ENCODE measurements at regions not wholly inside any gene's neighbourhood (a gene's known extent, or its start where the extent isn't known, plus 50 kb on each side); places are given as distances from the start of the nearest gene placed in this dataset.
A peak's percentile ranks its signal among the peaks of the same experiment; 100 is the strongest.

GRCh38 chr12:102633981-102634605 is 153.7 kb upstream of the IGF1 start:
- no peak for DNase-seq
- Mint-ChIP-seq H3K4me1 (ENCODE audit: low read depth, unreplicated experiment) (no peaks in the 10 kb centered on the region), H3K4me3 (ENCODE audit: low read depth, unreplicated experiment) (no peak overlapping the region), H3K27ac (ENCODE audit: unreplicated experiment) (no peak overlapping the region), H3K36me3 (ENCODE audit: insufficient read depth, unreplicated experiment) (no peaks in the 10 kb centered on the region), H3K9me3 (ENCODE audit: low read depth, unreplicated experiment) (no peaks in the 10 kb centered on the region), H3K27me3 (ENCODE audit: unreplicated experiment) (no peaks in the 10 kb centered on the region)
- intact Hi-C loops (cut with micrococcal nuclease; ENCODE audit: unreplicated experiment) = loop anchor here (5.0 to 10.0 kb wide), 2 partner anchors 72 to 149 kb away; partner anchors contain the start of gene IGF1
- TF ChIP-seq, protein P1, sequence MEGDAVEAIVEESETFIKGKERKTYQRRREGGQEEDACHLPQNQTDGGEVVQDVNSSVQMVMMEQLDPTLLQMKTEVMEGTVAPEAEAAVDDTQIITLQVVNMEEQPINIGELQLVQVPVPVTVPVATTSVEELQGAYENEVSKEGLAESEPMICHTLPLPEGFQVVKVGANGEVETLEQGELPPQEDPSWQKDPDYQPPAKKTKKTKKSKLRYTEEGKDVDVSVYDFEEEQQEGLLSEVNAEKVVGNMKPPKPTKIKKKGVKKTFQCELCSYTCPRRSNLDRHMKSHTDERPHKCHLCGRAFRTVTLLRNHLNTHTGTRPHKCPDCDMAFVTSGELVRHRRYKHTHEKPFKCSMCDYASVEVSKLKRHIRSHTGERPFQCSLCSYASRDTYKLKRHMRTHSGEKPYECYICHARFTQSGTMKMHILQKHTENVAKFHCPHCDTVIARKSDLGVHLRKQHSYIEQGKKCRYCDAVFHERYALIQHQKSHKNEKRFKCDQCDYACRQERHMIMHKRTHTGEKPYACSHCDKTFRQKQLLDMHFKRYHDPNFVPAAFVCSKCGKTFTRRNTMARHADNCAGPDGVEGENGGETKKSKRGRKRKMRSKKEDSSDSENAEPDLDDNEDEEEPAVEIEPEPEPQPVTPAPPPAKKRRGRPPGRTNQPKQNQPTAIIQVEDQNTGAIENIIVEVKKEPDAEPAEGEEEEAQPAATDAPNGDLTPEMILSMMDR (IDR thresholded peaks at IDR 0.05; ENCODE audit: unreplicated experiment) = no peak
- CTCF ChIA-PET = no interaction called here
- BruUV-seq (replicated peaks) = no TSS peak

GRCh38 chr12:102631274-102631673 is 150.9 kb upstream of the IGF1 start:
- BruUV-seq (replicated peaks) = no TSS peak
- H3K27ac Mint-ChIP-seq (ENCODE audit: unreplicated experiment) = no peak overlapping the region
- CTCF ChIA-PET = no interaction called here
- intact Hi-C loops (cut with micrococcal nuclease; ENCODE audit: unreplicated experiment) = loop anchor here (5.0 to 10.0 kb wide), 2 partner anchors 69 to 146 kb away; partner anchors contain the start of gene IGF1
- no peak overlapping the region for H3K4me3 Mint-ChIP-seq (ENCODE audit: low read depth, unreplicated experiment)
- peak; percentile 13 for DNase-seq
- H3K36me3 Mint-ChIP-seq (ENCODE audit: insufficient read depth, unreplicated experiment) = no peaks in the 10 kb centered on the region
- peaks cover 5% of the 10 kb centered on the region for H3K9me3 Mint-ChIP-seq (ENCODE audit: low read depth, unreplicated experiment)
- TF ChIP-seq, protein P1 (IDR thresholded peaks at IDR 0.05; ENCODE audit: unreplicated experiment) = no peak
- H3K4me1 Mint-ChIP-seq (ENCODE audit: low read depth, unreplicated experiment) = no peaks in the 10 kb centered on the region
- H3K27me3 Mint-ChIP-seq (ENCODE audit: unreplicated experiment) = no peaks in the 10 kb centered on the region

- DNase-seq = no peak
- BruUV-seq (replicated peaks) = no TSS peak
- Mint-ChIP-seq H3K27ac (ENCODE audit: unreplicated experiment) (no peak overlapping the region), H3K27me3 (ENCODE audit: unreplicated experiment) (no peaks in the 10 kb centered on the region), H3K4me3 (ENCODE audit: low read depth, unreplicated experiment) (no peak overlapping the region), H3K4me1 (ENCODE audit: low read depth, unreplicated experiment) (no peaks in the 10 kb centered on the region), H3K9me3 (ENCODE audit: low read depth, unreplicated experiment) (peaks cover 8% of the 10 kb centered on the region), H3K36me3 (ENCODE audit: insufficient read depth, unreplicated experiment) (no peaks in the 10 kb centered on the region)
- intact Hi-C loops (cut with micrococcal nuclease; ENCODE audit: unreplicated experiment) = no loop called here
- TF ChIP-seq, protein P1 (IDR thresholded peaks at IDR 0.05; ENCODE audit: unreplicated experiment) = no peak
- CTCF ChIA-PET = no interaction called here
Observed at GRCh38 chr12:102629262-102629888, 149.0 kb upstream of the IGF1 start.

- H3K9me3 Mint-ChIP-seq (ENCODE audit: low read depth, unreplicated experiment) = peaks cover 8% of the 10 kb centered on the region
- no peak overlapping the region for H3K4me3 Mint-ChIP-seq (ENCODE audit: low read depth, unreplicated experiment)
- TF ChIP-seq, protein P1 (IDR thresholded peaks at IDR 0.05; ENCODE audit: unreplicated experiment) = no peak
- no peaks in the 10 kb centered on the region for H3K4me1 Mint-ChIP-seq (ENCODE audit: low read depth, unreplicated experiment)
- DNase-seq = no peak
- BruUV-seq (replicated peaks) = no TSS peak
- CTCF ChIA-PET = no interaction called here
- H3K27me3 Mint-ChIP-seq (ENCODE audit: unreplicated experiment) = no peaks in the 10 kb centered on the region
- intact Hi-C loops (cut with micrococcal nuclease; ENCODE audit: unreplicated experiment) = no loop called here
- H3K27ac Mint-ChIP-seq (ENCODE audit: unreplicated experiment) = no peak overlapping the region
- no peaks in the 10 kb centered on the region for H3K36me3 Mint-ChIP-seq (ENCODE audit: insufficient read depth, unreplicated experiment)
Observed at GRCh38 chr12:102625819-102626218, 145.5 kb upstream of the IGF1 start.
